HL-60 (cell line): ENCODE measurements at regions not wholly inside any gene's neighbourhood (a gene's known extent, or its start where the extent isn't known, plus 50 kb on each side); places are given as distances from the start of the nearest gene placed in this dataset.

Source experiments
- DNase-seq, 2 experiments: peaks; one replicate each; pipeline ENCODE4 v3.0.0-alpha.2; 2010 to 2020; ENCODE audit warnings: low read depth in 1 of 2, low spot score in 1 of 2
- H3K27ac ChIP-seq: fragments of 250-450 bp; sonication (Bioruptor Pico); replicated peaks from 2 replicates; pipeline ENCODE4 v1.5.1; 2020; ENCODE audit warnings: mild to moderate bottlenecking, moderate library complexity
- H3K27me3 ChIP-seq: fragments of 250-450 bp; sonication (Bioruptor Pico); 2 replicates; pipeline ENCODE4 v1.5.1; 2021; ENCODE audit warnings: mild to moderate bottlenecking, moderate library complexity; ENCODE audit not compliant: insufficient read depth, poor library complexity, severe bottlenecking
- H3K4me3 ChIP-seq: replicated peaks from 2 replicates; pipeline ENCODE4 v1.5.1; 2011; ENCODE audit warnings: mild to moderate bottlenecking, control low read depth, low read length; ENCODE audit not compliant: insufficient read depth
- GABPA ChIP-seq: IDR thresholded peaks from 2 replicates; pipeline ENCODE4 v1.6.1; 2012; ENCODE audit warnings: low read depth
- POLR2AphosphoS5 ChIP-seq: IDR thresholded peaks from 2 replicates; pipeline ENCODE4 v1.6.1; 2012; ENCODE audit warnings: low read depth
- SPI1 ChIP-seq: IDR thresholded peaks from 2 replicates; pipeline ENCODE4 v1.6.1; 2012; ENCODE audit warnings: low read depth, mild to moderate bottlenecking, borderline replicate concordance
- TF ChIP-seq, protein P1 (sequence below): IDR thresholded peaks from one replicate; pipeline ENCODE4 v1.5.1; 2011; ENCODE audit warnings: low read length, control low read depth, inconsistent platforms; ENCODE audit not compliant: insufficient read depth
- TF ChIP-seq, protein P2 (sequence below): IDR thresholded peaks from 2 replicates; pipeline ENCODE4 v1.6.1; 2012; ENCODE audit warnings: low read depth; ENCODE audit not compliant: insufficient replicate concordance

DNA sequence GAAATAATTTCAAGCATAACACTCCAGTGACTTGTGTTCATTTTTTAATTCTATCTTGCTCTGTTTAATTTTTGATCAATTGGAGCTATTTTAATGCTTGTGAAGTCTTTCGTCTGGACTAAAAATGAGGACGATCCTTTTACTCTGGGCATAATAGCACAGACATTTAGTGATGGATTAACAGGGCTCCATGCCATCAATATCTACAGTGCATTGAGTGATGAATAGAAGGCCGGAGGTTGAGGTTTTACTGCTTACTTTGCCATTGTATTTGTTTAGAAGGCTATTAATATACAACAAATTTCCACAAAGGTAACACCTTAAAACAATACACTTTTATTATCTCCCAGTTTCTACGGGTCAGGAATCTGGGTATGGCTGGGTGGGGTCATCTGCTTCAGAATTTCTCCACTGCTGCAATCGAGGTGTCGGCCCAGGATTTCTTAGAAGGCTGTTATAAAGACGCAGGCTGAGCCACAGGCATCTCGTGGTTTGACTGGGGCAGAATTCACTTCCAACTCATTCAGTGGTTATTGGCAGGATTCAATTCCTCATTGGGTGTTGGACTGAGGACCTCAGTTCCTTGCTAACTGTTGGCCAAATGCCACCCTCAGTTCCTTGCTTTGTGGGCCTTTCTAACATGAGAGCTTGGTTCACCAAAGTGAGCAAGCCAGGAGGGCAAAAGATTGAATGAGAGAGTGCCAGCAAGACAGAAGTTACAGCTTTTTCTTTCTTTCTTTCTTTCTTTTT lies 265.4 kb upstream of the VLDLR start:
- no peak overlapping the region for H3K4me3 ChIP-seq
- no peaks in the 10 kb centered on the region for H3K27me3 ChIP-seq
- no peak overlapping the region for H3K27ac ChIP-seq
- TF ChIP-seq, protein P1, sequence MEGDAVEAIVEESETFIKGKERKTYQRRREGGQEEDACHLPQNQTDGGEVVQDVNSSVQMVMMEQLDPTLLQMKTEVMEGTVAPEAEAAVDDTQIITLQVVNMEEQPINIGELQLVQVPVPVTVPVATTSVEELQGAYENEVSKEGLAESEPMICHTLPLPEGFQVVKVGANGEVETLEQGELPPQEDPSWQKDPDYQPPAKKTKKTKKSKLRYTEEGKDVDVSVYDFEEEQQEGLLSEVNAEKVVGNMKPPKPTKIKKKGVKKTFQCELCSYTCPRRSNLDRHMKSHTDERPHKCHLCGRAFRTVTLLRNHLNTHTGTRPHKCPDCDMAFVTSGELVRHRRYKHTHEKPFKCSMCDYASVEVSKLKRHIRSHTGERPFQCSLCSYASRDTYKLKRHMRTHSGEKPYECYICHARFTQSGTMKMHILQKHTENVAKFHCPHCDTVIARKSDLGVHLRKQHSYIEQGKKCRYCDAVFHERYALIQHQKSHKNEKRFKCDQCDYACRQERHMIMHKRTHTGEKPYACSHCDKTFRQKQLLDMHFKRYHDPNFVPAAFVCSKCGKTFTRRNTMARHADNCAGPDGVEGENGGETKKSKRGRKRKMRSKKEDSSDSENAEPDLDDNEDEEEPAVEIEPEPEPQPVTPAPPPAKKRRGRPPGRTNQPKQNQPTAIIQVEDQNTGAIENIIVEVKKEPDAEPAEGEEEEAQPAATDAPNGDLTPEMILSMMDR = no peak
- no peak for TF ChIP-seq POLR2AphosphoS5
- no peak for TF ChIP-seq GABPA
- TF ChIP-seq, protein P2, sequence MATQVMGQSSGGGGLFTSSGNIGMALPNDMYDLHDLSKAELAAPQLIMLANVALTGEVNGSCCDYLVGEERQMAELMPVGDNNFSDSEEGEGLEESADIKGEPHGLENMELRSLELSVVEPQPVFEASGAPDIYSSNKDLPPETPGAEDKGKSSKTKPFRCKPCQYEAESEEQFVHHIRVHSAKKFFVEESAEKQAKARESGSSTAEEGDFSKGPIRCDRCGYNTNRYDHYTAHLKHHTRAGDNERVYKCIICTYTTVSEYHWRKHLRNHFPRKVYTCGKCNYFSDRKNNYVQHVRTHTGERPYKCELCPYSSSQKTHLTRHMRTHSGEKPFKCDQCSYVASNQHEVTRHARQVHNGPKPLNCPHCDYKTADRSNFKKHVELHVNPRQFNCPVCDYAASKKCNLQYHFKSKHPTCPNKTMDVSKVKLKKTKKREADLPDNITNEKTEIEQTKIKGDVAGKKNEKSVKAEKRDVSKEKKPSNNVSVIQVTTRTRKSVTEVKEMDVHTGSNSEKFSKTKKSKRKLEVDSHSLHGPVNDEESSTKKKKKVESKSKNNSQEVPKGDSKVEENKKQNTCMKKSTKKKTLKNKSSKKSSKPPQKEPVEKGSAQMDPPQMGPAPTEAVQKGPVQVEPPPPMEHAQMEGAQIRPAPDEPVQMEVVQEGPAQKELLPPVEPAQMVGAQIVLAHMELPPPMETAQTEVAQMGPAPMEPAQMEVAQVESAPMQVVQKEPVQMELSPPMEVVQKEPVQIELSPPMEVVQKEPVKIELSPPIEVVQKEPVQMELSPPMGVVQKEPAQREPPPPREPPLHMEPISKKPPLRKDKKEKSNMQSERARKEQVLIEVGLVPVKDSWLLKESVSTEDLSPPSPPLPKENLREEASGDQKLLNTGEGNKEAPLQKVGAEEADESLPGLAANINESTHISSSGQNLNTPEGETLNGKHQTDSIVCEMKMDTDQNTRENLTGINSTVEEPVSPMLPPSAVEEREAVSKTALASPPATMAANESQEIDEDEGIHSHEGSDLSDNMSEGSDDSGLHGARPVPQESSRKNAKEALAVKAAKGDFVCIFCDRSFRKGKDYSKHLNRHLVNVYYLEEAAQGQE = no peak
- no peak for TF ChIP-seq SPI1
- no peak for DNase-seq

DNA sequence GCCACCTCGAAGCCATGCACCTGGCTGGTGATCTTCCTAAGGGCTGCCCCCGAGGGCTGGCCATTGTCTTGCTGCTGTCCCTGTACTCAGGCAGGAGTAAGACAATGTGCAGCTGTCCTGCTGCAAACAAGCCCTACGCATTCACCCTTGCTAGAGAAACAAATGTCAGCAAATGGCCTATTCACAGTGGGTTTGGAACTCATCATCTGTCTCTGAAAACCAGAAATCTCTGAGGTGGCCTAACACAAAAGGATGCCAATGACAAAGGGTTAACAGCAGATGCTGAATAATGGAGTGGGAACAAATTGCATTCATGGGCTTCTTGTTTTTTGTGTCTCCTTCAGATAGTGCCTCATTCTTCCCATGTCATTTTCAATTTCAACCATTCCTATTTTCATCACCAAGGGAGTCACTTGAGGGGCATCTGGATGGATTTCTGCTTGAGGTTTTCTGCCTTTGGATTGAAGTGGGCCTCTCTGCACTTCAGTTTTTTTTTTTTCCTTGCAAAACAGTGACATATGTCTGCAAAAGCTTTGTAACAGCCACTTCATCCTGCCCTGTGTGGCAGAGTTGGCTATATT lies 261.6 kb upstream of the VLDLR start:
- no peaks in the 10 kb centered on the region for H3K27me3 ChIP-seq

DNA sequence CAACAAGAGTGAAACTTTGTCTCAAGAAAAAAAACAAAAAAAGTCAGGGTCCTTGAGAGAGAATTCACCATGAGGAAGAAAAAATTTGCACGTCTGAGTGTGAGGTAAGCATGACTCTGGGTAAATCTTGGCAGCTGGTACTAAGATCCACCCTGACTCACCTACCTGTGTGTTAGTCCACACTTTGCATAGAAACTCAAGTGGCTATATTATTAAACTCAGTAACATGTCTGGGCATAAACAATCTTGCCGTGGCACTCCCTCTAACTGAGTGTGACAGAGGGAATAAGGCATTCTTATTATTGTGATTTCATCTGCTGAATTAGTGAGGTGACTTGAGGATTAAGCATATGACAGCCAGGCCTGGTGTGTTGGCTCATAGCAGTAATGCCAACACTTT lies 259.4 kb upstream of the VLDLR start:
- no peak overlapping the region for H3K27ac ChIP-seq
- no peak overlapping the region for H3K4me3 ChIP-seq
- TF ChIP-seq GABPA = no peak
- no peak for TF ChIP-seq POLR2AphosphoS5
- TF ChIP-seq SPI1 = no peak
- TF ChIP-seq, protein P2 = no peak
- TF ChIP-seq, protein P1 = no peak
- H3K27me3 ChIP-seq = no peaks in the 10 kb centered on the region
- no peak for DNase-seq

More for the DNA sequence above, 261.6 kb upstream of the VLDLR start:
- TF ChIP-seq SPI1 (no peak), GABPA (no peak), POLR2AphosphoS5 (no peak)
- TF ChIP-seq, protein P1 = no peak
- TF ChIP-seq, protein P2 = no peak
- Histone ChIP-seq H3K27ac (no peak overlapping the region), H3K4me3 (no peak overlapping the region)
- DNase-seq = no peak
